Suppressor macrophage treated with lipopolysaccharide for 4 hours (primary cell): ENCODE measurements at regions not wholly inside any gene's neighbourhood (a gene's known extent, or its start where the extent isn't known, plus 50 kb on each side); places are given as distances from the start of the nearest gene placed in this dataset.

Experiments used
- DNase-seq: peaks from one replicate; pipeline ENCODE4 v3.0.0-alpha.2; 2020

GRCh38 chr1:23614032-23614660, 54.8 kb upstream of the ID3 start:
- DNase-seq = no peak

- no peak for DNase-seq
Observed at GRCh38 chr1:23613191-23614031, 54.1 kb upstream of the ID3 start.

GRCh38 chr1:23611601-23612327, 52.5 kb upstream of the ID3 start:
- DNase-seq = no peak

DNA sequence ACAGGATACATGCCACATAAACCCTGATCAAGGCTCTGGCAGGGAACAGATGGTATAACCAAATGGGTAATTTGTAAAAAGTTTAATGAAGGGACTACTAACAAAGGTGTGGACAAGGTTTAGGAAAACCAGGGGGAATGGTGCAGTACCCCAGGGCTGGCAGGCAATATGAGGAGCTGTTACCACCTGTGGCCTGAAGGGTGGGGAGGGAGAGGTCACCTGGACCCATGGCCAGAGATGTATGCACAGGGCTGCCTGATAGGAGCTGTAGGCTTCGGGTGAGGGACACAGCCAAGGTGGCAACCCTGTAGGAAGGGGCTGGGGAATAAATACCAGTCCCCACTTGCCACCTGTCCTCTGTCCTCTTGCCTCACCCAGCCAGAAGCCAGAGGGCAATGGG, 51.4 kb upstream of the ID3 start:
- DNase-seq = no peak

DNA sequence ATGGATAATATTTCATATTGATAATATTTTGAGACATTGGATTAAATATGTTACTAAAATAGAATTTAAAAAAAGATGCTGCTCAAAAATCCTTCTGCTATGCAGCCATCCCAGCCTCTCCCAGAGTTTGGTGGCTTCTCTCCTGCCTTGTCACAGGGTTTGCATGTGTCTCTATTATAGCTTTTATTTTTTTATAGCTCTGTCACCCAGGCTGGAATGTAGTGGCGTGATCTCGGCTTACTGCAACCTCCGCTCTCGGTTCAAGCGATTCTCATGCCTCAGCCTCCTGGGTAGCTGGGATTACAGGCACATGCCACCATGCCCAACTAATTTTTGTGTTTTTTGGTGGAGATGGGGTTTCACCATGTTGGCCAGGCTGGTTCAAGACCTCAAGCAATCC, 50.7 kb upstream of the ID3 start:
- DNase-seq = no peak
